HCT116 (cell line): ENCODE measurements at regions not wholly inside any gene's neighbourhood (a gene's known extent, or its start where the extent isn't known, plus 50 kb on each side); places are given as distances from the start of the nearest gene placed in this dataset.

ENCODE experiments used
- ATAC-seq: fragments of 200-7000 bp; cut with Tn5 transposase; 2 replicates; pipeline ENCODE4 v1.9.1; 2020; ENCODE audit warnings: mild to moderate bottlenecking, moderate library complexity
- BruUV-seq: library from RNA; stranded (reverse); fragments of 400-500 nt; replicated peaks from 2 replicates; lab custom pipeline; 2021; lab: Mats Ljungman, UMichigan
- CTCF ChIA-PET: fragments of 300-600 bp; sonication (Branson Sonifier 250); formaldehyde crosslinking; loops from one replicate; lab custom pipeline; 2021; ENCODE audit warnings: antibody characterized with exemption; lab: Charles Lee
- POLR2A ChIA-PET: fragments of 300-600, 350-600 bp; sonication (Branson Sonifier 250); formaldehyde crosslinking; loops from one replicate; lab custom pipeline; 2021; ENCODE audit warnings: antibody characterized with exemption; lab: Charles Lee
- RAD21 ChIA-PET, 2 experiments: fragments of 300-600 bp; sonication (Branson Sonifier 250); formaldehyde crosslinking; loops; one replicate each; lab custom pipeline; 2023; ENCODE audit warnings: low total read pairs in 2 of 2; ENCODE audit not compliant: uncharacterized antibody in 2 of 2, unreplicated experiment in 2 of 2, low non-redundant PET in 1 of 2; lab: Charles Lee
- DNase-seq: peaks from one replicate; pipeline ENCODE4 v3.0.0-alpha.2; 2010; ENCODE audit warnings: low read depth, low spot score
- H2AFZ ChIP-seq: fragments of 200-600 bp; shearing (Covaris generic), sonication (generic); 2 replicates; pipeline ENCODE4 v1.6.1; 2017; ENCODE audit warnings: low read depth, mixed run types, mixed read lengths, antibody characterized with exemption, low read length; ENCODE audit not compliant: poor library complexity, severe bottlenecking
- H3K27ac ChIP-seq: 2 replicates; pipeline ENCODE4 v1.5.1; 2012; ENCODE audit warnings: low read depth, low read length
- H3K27me3 ChIP-seq: fragments of 200-600 bp; sonication (generic); 2 replicates; pipeline ENCODE4 v1.6.1; 2016; ENCODE audit warnings: mixed run types, low read length, mixed read lengths; ENCODE audit not compliant: insufficient read depth
- H3K36me3 ChIP-seq, 2 experiments: fragments of 200-500 bp in 1 of 2; fragments of 200-600 bp in 1 of 2; sonication (Bioruptor generic) in 1 of 2; sonication (generic) in 1 of 2; 2 replicates each; pipeline versions ENCODE4 v1.5.1 to v1.6.1; 2014 to 2016; ENCODE audit warnings: low read length in 2 of 2, inconsistent platforms in 1 of 2, mixed read lengths in 1 of 2, mixed run types in 1 of 2; ENCODE audit not compliant: insufficient read depth in 2 of 2, control insufficient read depth in 1 of 2
- H3K4me1 ChIP-seq, 2 experiments: fragments of 200-600 bp in 1 of 2; sonication (generic) in 1 of 2; 2 replicates each; pipeline versions ENCODE4 v1.5.1 to v1.6.1; 2012 to 2017; ENCODE audit warnings: low read length in 2 of 2, inconsistent platforms in 1 of 2, mild to moderate bottlenecking in 1 of 2, mixed read lengths in 1 of 2, mixed run types in 1 of 2, moderate library complexity in 1 of 2; ENCODE audit not compliant: insufficient read depth in 2 of 2, control insufficient read depth in 1 of 2
- H3K4me2 ChIP-seq: fragments of 200-600 bp; sonication (generic); 2 replicates; pipeline ENCODE4 v1.6.1; 2017; ENCODE audit warnings: mixed run types, low read length, mixed read lengths
- H3K4me3 ChIP-seq, 2 experiments: fragments of 200-600 bp in 1 of 2; sonication (generic) in 1 of 2; replicated peaks in 1 of 2; 2 replicates each; pipeline ENCODE4 v1.5.1; 2011 to 2016; ENCODE audit warnings: low read length in 2 of 2, control low read depth in 1 of 2, low read depth in 1 of 2, mild to moderate bottlenecking in 1 of 2, mixed read lengths in 1 of 2, mixed run types in 1 of 2
- H3K79me2 ChIP-seq: fragments of 200-600 bp; sonication (generic); 2 replicates; pipeline ENCODE4 v1.6.1; 2017; ENCODE audit warnings: mild to moderate bottlenecking, mixed run types, low read length, moderate library complexity, mixed read lengths; ENCODE audit not compliant: insufficient read depth
- H3K9ac ChIP-seq: fragments of 200-600 bp; sonication (generic); 2 replicates; pipeline ENCODE4 v1.6.1; 2016; ENCODE audit warnings: low read length, mixed read lengths
- H3K9me2 ChIP-seq: fragments of 200-600 bp; sonication (generic), shearing (Covaris generic); 2 replicates; pipeline ENCODE4 v1.6.1; 2017; ENCODE audit warnings: mixed run types, mild to moderate bottlenecking, moderate library complexity; ENCODE audit not compliant: insufficient read depth
- H3K9me3 ChIP-seq, 2 experiments: fragments of 200-500 bp in 1 of 2; fragments of 200-600 bp in 1 of 2; sonication (Bioruptor generic) in 1 of 2; sonication (generic) in 1 of 2; 2 replicates each; pipeline ENCODE4 v1.6.1; 2014 to 2017; ENCODE audit warnings: low read length in 2 of 2, mixed read lengths in 2 of 2, inconsistent platforms in 1 of 2, low read depth in 1 of 2, mild to moderate bottlenecking in 1 of 2, mixed run types in 1 of 2, moderate library complexity in 1 of 2; ENCODE audit not compliant: control insufficient read depth in 1 of 2, insufficient read depth in 1 of 2
- H4K20me1 ChIP-seq: fragments of 200-600 bp; sonication (generic), shearing (Covaris generic); 2 replicates; pipeline ENCODE4 v1.6.1; 2017; ENCODE audit warnings: mixed run types, mild to moderate bottlenecking, moderate library complexity; ENCODE audit not compliant: insufficient read depth
- CEBPB ChIP-seq: IDR thresholded peaks from 2 replicates; pipeline ENCODE4 v1.6.1; 2012; ENCODE audit warnings: low read depth
- EZH2phosphoT487 ChIP-seq: fragments of 200-600 bp; IDR thresholded peaks from 2 replicates; pipeline ENCODE4 v1.6.1; 2018; ENCODE audit warnings: antibody characterized with exemption, borderline replicate concordance
- FOSL1 ChIP-seq: IDR thresholded peaks from 2 replicates; pipeline ENCODE4 v1.6.1; 2012; ENCODE audit warnings: low read depth
- POLR2A ChIP-seq: IDR thresholded peaks from 2 replicates; pipeline ENCODE4 v1.7.0; 2011; ENCODE audit warnings: borderline replicate concordance; ENCODE audit not compliant: insufficient read depth, insufficient read length; ENCODE audit errors: extremely low read depth
- SRF ChIP-seq: IDR thresholded peaks from 2 replicates; pipeline ENCODE4 v1.6.1; 2012; ENCODE audit warnings: low read depth
- ZFX ChIP-seq: fragments of 450-650 bp; IDR thresholded peaks from 2 replicates; pipeline ENCODE4 v1.6.1; 2017
- ZNF274 ChIP-seq: fragments of 200-500 bp; sonication (Bioruptor generic); IDR thresholded peaks from 2 replicates; pipeline ENCODE4 v1.6.1; 2014; ENCODE audit warnings: mild to moderate bottlenecking, low read depth, low read length, inconsistent platforms
- intact Hi-C: fragments of 100-400 bp; cut with micrococcal nuclease; formaldehyde crosslinking; loops from 2 replicates; pipeline ENCODE4 v1.10.0; 2022
- TF ChIP-seq, protein P1 (sequence below): IDR thresholded peaks from 2 replicates; pipeline ENCODE4 v1.6.1; 2012; ENCODE audit warnings: low read depth

DNA sequence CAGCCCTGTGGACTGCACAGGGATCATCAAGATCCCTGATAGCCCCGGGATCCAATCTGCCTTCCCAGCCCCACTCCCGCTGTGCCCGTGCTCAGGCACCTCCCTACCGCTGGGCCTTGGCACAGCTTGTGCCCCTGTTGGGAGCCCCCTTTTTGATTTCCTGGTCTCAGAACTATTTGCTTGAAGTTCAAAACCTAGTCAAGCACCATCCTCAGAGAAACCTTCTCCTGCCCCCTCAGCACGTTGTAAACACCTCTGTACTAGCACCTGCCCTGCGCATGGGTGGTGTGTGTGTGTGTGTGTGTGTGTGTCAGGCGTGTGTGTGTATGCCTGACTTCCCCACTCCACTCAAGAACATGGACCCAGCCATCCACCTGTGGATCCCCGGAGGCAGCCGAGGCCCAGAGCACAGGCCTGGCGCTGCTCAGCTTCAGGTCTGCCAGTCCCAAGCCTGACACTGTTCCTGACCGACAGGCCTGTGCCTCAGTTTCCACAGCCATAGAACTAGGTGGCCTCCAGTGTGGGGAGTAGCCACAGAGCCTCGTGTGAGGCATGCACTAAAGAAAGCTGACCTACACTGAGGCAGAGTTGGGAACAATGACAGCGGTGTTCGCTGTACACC lies 65.5 kb downstream of the ADRA2C start:
- Histone ChIP-seq H3K36me3 (no peaks in the 10 kb centered on the region), H4K20me1 (no peaks in the 10 kb centered on the region), H3K9ac (no peak overlapping the region), H3K9me3 (no peaks in the 10 kb centered on the region), H3K27ac (no peak overlapping the region), H3K9me2 (no peaks in the 10 kb centered on the region), H3K79me2 (no peaks in the 10 kb centered on the region), H3K4me1 (peaks cover 2 to 9% of the 10 kb centered on the region in 2 experiments; a peak in 2 of 4 replicates)
- ATAC-seq: no peak
- BruUV-seq: no TSS peak
- intact Hi-C loops: no loop called here
- RAD21 ChIA-PET: interaction anchor here in 1 of 2 experiments (0.6 kb wide), 1 partner anchor 48 kb away, joined by 4 read pairs; no protein-coding TSS in a partner anchor
- no peak for TF ChIP-seq EZH2phosphoT487
- TF ChIP-seq, protein P1, sequence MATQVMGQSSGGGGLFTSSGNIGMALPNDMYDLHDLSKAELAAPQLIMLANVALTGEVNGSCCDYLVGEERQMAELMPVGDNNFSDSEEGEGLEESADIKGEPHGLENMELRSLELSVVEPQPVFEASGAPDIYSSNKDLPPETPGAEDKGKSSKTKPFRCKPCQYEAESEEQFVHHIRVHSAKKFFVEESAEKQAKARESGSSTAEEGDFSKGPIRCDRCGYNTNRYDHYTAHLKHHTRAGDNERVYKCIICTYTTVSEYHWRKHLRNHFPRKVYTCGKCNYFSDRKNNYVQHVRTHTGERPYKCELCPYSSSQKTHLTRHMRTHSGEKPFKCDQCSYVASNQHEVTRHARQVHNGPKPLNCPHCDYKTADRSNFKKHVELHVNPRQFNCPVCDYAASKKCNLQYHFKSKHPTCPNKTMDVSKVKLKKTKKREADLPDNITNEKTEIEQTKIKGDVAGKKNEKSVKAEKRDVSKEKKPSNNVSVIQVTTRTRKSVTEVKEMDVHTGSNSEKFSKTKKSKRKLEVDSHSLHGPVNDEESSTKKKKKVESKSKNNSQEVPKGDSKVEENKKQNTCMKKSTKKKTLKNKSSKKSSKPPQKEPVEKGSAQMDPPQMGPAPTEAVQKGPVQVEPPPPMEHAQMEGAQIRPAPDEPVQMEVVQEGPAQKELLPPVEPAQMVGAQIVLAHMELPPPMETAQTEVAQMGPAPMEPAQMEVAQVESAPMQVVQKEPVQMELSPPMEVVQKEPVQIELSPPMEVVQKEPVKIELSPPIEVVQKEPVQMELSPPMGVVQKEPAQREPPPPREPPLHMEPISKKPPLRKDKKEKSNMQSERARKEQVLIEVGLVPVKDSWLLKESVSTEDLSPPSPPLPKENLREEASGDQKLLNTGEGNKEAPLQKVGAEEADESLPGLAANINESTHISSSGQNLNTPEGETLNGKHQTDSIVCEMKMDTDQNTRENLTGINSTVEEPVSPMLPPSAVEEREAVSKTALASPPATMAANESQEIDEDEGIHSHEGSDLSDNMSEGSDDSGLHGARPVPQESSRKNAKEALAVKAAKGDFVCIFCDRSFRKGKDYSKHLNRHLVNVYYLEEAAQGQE: no peak
- TF ChIP-seq ZNF274: no peak
- TF ChIP-seq SRF: no peak
- no peak for TF ChIP-seq CEBPB
- no peak for TF ChIP-seq FOSL1
- no peak for TF ChIP-seq ZFX
- no peak for TF ChIP-seq POLR2A
- TF ChIP-seq, all 23 proteins: peak for 0
- DNase-seq: no peak
- Histone ChIP-seq H2AFZ (no peak overlapping the region), H3K4me3 (no peak overlapping the region), H3K4me2 (no peak overlapping the region), H3K27me3 (no peaks in the 10 kb centered on the region)
- CTCF ChIA-PET: no interaction called here
- POLR2A ChIA-PET: no interaction called here
